ENCODE measurements at regions not wholly inside any gene's neighbourhood (a gene's known extent, or its start where the extent isn't known, plus 50 kb on each side); places are given as distances from the start of the nearest gene placed in this dataset.

DNA sequence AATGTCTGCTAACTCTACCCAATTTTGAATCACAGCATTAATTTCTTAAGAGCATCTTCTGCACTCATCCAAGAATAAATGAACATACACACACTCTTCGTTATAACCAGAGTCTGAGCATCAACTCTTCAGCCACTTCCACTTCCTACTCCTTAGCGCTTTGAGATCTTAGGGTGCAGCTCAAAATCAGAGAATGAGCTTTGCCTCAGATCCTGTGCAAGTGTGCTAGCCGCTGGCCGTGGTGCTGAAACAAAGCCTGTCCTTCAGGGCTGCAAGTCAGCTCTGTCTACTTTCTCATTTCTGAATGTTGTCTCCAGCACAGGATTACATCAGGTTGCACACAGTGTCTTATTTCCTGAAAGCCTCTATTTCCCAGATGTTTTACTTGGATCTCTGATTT lies 165.4 kb downstream of the AIPL1 start:
- DNase-seq (ENCODE audit: low read depth, low spot score) (peak; percentile 60), FAIRE-seq (peak; percentile 93)
- CTCF ChIA-PET, result interaction anchor here (0.6 to 1.4 kb wide), 12 partner anchors 11 to 476 kb away, joined by 3 to 7 read pairs (median 3); no protein-coding TSS in a partner anchor
- H3K27ac ChIP-seq (ENCODE audit: insufficient read depth, low read depth, low read length), result no peak overlapping the region
- H3K4me3 ChIP-seq (replicated peaks in 1 of 3; ENCODE audit: insufficient read depth in 1 of 3, low read depth in 1 of 3, low read length in 3 of 3), result no peak overlapping the region
- POLR2A ChIA-PET, result no interaction called here
- dilution Hi-C loops (cut with MboI; ENCODE audit: extremely low pct_ligation_motif_present, low sequenced_read_pairs), result no loop called here
- H3K4me1 ChIP-seq (ENCODE audit: control insufficient read depth, extremely low read depth, insufficient read depth, low read length), result no peaks in the 10 kb centered on the region
- no peak overlapping the region for H3K4me2 ChIP-seq (ENCODE audit: insufficient read depth, low read length)
- no peak for TF ChIP-seq POLR2A (IDR thresholded peaks at IDR 0.05; ENCODE audit: low read depth, low read length)
- TF ChIP-seq FOS (IDR thresholded peaks at IDR 0.05; ENCODE audit: borderline replicate concordance, insufficient read depth, low read length), result no peak
- no peak for TF ChIP-seq EZH2 (IDR thresholded peaks at IDR 0.05; ENCODE audit: borderline replicate concordance, low read depth, low read length, severe bottlenecking)
- no peak for TF ChIP-seq MYC (IDR thresholded peaks at IDR 0.05; ENCODE audit: low read depth, low read length)
- peaks cover 0 to 6% of the 10 kb centered on the region in 2 experiments for H3K27me3 ChIP-seq (ENCODE audit: control insufficient read depth in 2 of 2, insufficient read depth in 2 of 2, low read length in 2 of 2)
- no TSS peak for BruUV-seq (replicated peaks)
- H4K20me1 ChIP-seq (replicated peaks; ENCODE audit: control insufficient read depth, extremely low read depth, insufficient read depth, low read length), result no peaks in the 10 kb centered on the region
- intact Hi-C loops (cut with micrococcal nuclease), result loop anchor here (5.0 kb wide), 1 partner anchor 33 kb away; no protein-coding TSS in a partner anchor
- H3K36me3 ChIP-seq (ENCODE audit: control insufficient read depth in 2 of 2, extremely low read depth in 1 of 2, insufficient read depth in 2 of 2, low read length in 2 of 2), result no peaks in the 10 kb centered on the region
- no peaks in the 10 kb centered on the region for H3K79me2 ChIP-seq (ENCODE audit: control insufficient read depth, insufficient read depth, low read length)
- H3K9me1 ChIP-seq (replicated peaks; ENCODE audit: control insufficient read depth, extremely low read depth, insufficient read depth, low read length), result no peaks in the 10 kb centered on the region
- no peak overlapping the region for H3K9ac ChIP-seq (replicated peaks; ENCODE audit: extremely low read depth, insufficient read depth, low read length)
- no peak overlapping the region for H2AFZ ChIP-seq (ENCODE audit: low read depth, low read length)
- H3K9me3 ChIP-seq (replicated peaks; ENCODE audit: control insufficient read depth, insufficient read depth, low read length), result no peaks in the 10 kb centered on the region

DNA sequence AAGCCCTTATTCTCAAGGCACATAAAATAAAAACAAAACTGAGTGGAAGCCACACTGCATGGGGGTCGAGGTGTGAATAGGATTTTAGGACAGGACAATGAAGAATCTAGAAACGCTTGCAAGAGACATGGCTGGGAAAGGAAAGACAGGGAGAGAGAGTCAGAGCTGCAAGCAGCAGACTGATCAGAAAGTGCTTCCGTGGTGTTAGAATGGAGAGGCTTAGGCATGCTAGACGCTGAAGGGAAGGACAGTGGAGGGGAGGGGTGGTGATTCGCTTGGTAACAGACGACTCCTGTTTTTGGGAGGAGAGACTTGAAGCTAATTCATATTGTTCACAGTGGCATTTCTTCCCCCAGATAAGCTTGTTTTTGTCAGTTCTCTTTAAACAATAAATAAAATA lies 173.5 kb downstream of the AIPL1 start:
- Histone ChIP-seq H3K4me1 (ENCODE audit: control insufficient read depth, extremely low read depth, insufficient read depth, low read length) (peaks cover 18% of the 10 kb centered on the region), H3K27ac (ENCODE audit: insufficient read depth, low read depth, low read length) (no peak overlapping the region), H3K9me1 (replicated peaks; ENCODE audit: control insufficient read depth, extremely low read depth, insufficient read depth, low read length) (no peaks in the 10 kb centered on the region), H3K27me3 (ENCODE audit: control insufficient read depth in 2 of 2, insufficient read depth in 2 of 2, low read length in 2 of 2) (peaks cover 2 to 3% of the 10 kb centered on the region in 2 experiments), H3K4me2 (ENCODE audit: insufficient read depth, low read length) (no peak overlapping the region), H2AFZ (ENCODE audit: low read depth, low read length) (no peak overlapping the region), H3K79me2 (ENCODE audit: control insufficient read depth, insufficient read depth, low read length) (no peaks in the 10 kb centered on the region), H3K9me3 (replicated peaks; ENCODE audit: control insufficient read depth, insufficient read depth, low read length) (no peaks in the 10 kb centered on the region), H3K36me3 (ENCODE audit: control insufficient read depth in 2 of 2, extremely low read depth in 1 of 2, insufficient read depth in 2 of 2, low read length in 2 of 2) (no peaks in the 10 kb centered on the region), H4K20me1 (replicated peaks; ENCODE audit: control insufficient read depth, extremely low read depth, insufficient read depth, low read length) (no peaks in the 10 kb centered on the region), H3K4me3 (replicated peaks in 1 of 3; ENCODE audit: insufficient read depth in 1 of 3, low read depth in 1 of 3, low read length in 3 of 3) (no peak overlapping the region), H3K9ac (replicated peaks; ENCODE audit: extremely low read depth, insufficient read depth, low read length) (no peak overlapping the region)
- ChIA-PET POLR2A (no interaction called here), CTCF (no interaction called here)
- BruUV-seq (replicated peaks), result no TSS peak
- no peak for DNase-seq (ENCODE audit: low read depth, low spot score)
- dilution Hi-C loops (cut with MboI; ENCODE audit: extremely low pct_ligation_motif_present, low sequenced_read_pairs) (no loop called here), intact Hi-C loops (cut with micrococcal nuclease) (no loop called here)
- no peak for FAIRE-seq
- TF ChIP-seq MYC (IDR thresholded peaks at IDR 0.05; ENCODE audit: low read depth, low read length) (no peak), FOS (IDR thresholded peaks at IDR 0.05; ENCODE audit: borderline replicate concordance, insufficient read depth, low read length) (no peak), POLR2A (IDR thresholded peaks at IDR 0.05; ENCODE audit: low read depth, low read length) (no peak), JUN (IDR thresholded peaks at IDR 0.05; ENCODE audit: borderline replicate concordance, insufficient read depth, insufficient read length, low read depth) (no peak), EZH2 (IDR thresholded peaks at IDR 0.05; ENCODE audit: borderline replicate concordance, low read depth, low read length, severe bottlenecking) (no peak), POLR2AphosphoS5 (IDR thresholded peaks at IDR 0.05; ENCODE audit: insufficient read depth, low read depth, low read length) (no peak), GATA2 (IDR thresholded peaks at IDR 0.05; ENCODE audit: insufficient read depth, insufficient read length, low read depth, low read length) (no peak)
- TF ChIP-seq, protein P1, sequence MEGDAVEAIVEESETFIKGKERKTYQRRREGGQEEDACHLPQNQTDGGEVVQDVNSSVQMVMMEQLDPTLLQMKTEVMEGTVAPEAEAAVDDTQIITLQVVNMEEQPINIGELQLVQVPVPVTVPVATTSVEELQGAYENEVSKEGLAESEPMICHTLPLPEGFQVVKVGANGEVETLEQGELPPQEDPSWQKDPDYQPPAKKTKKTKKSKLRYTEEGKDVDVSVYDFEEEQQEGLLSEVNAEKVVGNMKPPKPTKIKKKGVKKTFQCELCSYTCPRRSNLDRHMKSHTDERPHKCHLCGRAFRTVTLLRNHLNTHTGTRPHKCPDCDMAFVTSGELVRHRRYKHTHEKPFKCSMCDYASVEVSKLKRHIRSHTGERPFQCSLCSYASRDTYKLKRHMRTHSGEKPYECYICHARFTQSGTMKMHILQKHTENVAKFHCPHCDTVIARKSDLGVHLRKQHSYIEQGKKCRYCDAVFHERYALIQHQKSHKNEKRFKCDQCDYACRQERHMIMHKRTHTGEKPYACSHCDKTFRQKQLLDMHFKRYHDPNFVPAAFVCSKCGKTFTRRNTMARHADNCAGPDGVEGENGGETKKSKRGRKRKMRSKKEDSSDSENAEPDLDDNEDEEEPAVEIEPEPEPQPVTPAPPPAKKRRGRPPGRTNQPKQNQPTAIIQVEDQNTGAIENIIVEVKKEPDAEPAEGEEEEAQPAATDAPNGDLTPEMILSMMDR (IDR thresholded peaks at IDR 0.05; ENCODE audit: extremely low read depth in 1 of 2, insufficient read depth in 1 of 2, low read depth in 1 of 2, low read length in 2 of 2), result no peak
- TF ChIP-seq, protein P2, sequence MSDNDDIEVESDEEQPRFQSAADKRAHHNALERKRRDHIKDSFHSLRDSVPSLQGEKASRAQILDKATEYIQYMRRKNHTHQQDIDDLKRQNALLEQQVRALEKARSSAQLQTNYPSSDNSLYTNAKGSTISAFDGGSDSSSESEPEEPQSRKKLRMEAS (IDR thresholded peaks at IDR 0.05; ENCODE audit: insufficient read depth, insufficient read length), result no peak
